ENCODE measurements at regions not wholly inside any gene's neighbourhood (a gene's known extent, or its start where the extent isn't known, plus 50 kb on each side); places are given as distances from the start of the nearest gene placed in this dataset.

DNA sequence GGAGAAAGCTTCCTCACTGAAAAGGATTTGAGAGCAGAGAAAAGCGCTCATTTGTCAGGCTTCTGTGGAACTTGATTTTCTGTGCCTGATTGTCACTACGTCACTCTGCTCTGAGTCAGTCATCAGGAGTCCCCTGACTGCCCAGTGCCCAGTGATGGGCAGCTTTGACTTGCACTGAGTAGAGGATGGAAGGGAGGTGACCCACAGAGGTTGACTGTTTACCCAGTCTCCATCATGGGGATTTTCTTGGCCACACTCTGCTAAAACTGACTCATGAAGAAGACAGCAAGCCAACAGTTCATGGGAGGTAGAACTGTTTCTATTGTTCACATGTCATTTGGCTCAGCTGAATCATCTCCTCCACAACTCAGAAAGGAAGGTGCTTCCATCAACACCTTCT lies 82.1 kb upstream of the DUSP10 start:
- Histone ChIP-seq H3K9ac (ENCODE audit: low read depth, low read length) (no peak overlapping the region), H3K27ac (ENCODE audit: low read length) (no peak overlapping the region), H3K79me2 (ENCODE audit: insufficient read depth, low read length) (no peaks in the 10 kb centered on the region), H3K9me3 (ENCODE audit: insufficient read depth, low read length, severe bottlenecking) (no peaks in the 10 kb centered on the region), H3K4me3 (ENCODE audit: low read depth in 1 of 2, low read length in 2 of 2) (no peak overlapping the region), H4K20me1 (ENCODE audit: insufficient read depth, low read length) (no peaks in the 10 kb centered on the region), H3K4me2 (ENCODE audit: insufficient read depth, low read length) (no peak overlapping the region), H3K27me3 (ENCODE audit: insufficient read depth, low read length, poor library complexity) (no peaks in the 10 kb centered on the region), H3K4me1 (ENCODE audit: insufficient read depth, low read length) (peaks cover 7% of the 10 kb centered on the region), H2AFZ (ENCODE audit: low read depth, low read length) (no peak overlapping the region), H3K36me3 (ENCODE audit: insufficient read depth, low read length) (no peaks in the 10 kb centered on the region)
- ATAC-seq (ENCODE audit: insufficient read depth, low read depth) (no peak), DNase-seq (no peak)
- TF ChIP-seq EZH2 (IDR thresholded peaks at IDR 0.05; ENCODE audit: borderline replicate concordance, low read depth, low read length, severe bottlenecking) = no peak
- TF ChIP-seq, protein P1, sequence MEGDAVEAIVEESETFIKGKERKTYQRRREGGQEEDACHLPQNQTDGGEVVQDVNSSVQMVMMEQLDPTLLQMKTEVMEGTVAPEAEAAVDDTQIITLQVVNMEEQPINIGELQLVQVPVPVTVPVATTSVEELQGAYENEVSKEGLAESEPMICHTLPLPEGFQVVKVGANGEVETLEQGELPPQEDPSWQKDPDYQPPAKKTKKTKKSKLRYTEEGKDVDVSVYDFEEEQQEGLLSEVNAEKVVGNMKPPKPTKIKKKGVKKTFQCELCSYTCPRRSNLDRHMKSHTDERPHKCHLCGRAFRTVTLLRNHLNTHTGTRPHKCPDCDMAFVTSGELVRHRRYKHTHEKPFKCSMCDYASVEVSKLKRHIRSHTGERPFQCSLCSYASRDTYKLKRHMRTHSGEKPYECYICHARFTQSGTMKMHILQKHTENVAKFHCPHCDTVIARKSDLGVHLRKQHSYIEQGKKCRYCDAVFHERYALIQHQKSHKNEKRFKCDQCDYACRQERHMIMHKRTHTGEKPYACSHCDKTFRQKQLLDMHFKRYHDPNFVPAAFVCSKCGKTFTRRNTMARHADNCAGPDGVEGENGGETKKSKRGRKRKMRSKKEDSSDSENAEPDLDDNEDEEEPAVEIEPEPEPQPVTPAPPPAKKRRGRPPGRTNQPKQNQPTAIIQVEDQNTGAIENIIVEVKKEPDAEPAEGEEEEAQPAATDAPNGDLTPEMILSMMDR (IDR thresholded peaks at IDR 0.05; ENCODE audit: borderline replicate concordance, extremely low read depth, low read length, poor library complexity, severe bottlenecking) = no peak

DNA sequence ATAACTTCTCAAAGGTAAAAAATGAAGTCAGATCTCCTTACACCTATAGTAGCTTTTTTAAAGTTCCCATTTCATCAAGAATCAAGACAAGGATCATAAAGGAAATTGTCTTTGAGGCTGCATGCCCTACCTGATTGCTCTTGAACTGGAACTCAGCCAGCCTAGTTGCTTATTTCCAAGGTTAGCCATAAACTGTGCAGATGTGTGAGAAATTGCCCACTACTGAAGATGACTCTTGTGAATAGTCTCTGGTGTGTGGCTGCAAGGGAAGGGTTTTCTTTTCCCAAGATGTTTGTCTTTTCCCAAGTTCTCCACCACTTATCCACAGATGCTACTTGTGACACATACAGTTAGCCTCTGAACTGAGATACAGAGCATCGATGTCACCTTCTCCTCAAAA lies 81.7 kb upstream of the DUSP10 start:
- no peaks in the 10 kb centered on the region for H3K79me2 ChIP-seq (ENCODE audit: insufficient read depth, low read length)
- no peak overlapping the region for H3K4me3 ChIP-seq (ENCODE audit: low read depth in 1 of 2, low read length in 2 of 2)
- no peak overlapping the region for H3K4me2 ChIP-seq (ENCODE audit: insufficient read depth, low read length)
- DNase-seq = no peak
- H3K9ac ChIP-seq (ENCODE audit: low read depth, low read length) = no peak overlapping the region
- no peaks in the 10 kb centered on the region for H3K27me3 ChIP-seq (ENCODE audit: insufficient read depth, low read length, poor library complexity)
- no peaks in the 10 kb centered on the region for H3K36me3 ChIP-seq (ENCODE audit: insufficient read depth, low read length)
- no peaks in the 10 kb centered on the region for H4K20me1 ChIP-seq (ENCODE audit: insufficient read depth, low read length)
- TF ChIP-seq EZH2 (IDR thresholded peaks at IDR 0.05; ENCODE audit: borderline replicate concordance, low read depth, low read length, severe bottlenecking) = no peak
- TF ChIP-seq, protein P1 (IDR thresholded peaks at IDR 0.05; ENCODE audit: borderline replicate concordance, extremely low read depth, low read length, poor library complexity, severe bottlenecking) = no peak
- H3K4me1 ChIP-seq (ENCODE audit: insufficient read depth, low read length) = peaks cover 7% of the 10 kb centered on the region
- no peak overlapping the region for H3K27ac ChIP-seq (ENCODE audit: low read length)
- no peaks in the 10 kb centered on the region for H3K9me3 ChIP-seq (ENCODE audit: insufficient read depth, low read length, severe bottlenecking)
- ATAC-seq (ENCODE audit: insufficient read depth, low read depth) = no peak
- H2AFZ ChIP-seq (ENCODE audit: low read depth, low read length) = no peak overlapping the region

DNA sequence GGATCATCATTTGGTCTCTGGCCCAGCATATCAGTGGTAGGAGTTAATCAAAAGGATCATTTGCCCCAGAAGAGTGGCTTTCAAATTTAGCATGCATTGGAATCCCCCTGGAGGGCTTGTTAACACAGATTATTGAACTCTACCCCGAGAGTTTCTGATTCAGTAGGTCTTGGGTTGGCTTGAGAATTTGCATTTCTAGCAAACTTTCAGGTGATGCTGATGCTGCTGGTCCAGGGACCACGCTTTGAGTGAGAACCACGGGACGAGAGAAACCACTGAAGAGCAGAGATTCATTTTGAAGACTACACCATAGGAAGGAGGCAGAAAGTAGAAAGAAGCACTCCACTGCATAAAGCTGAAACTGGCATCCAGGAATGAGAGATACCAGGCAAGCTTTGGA lies 81.3 kb upstream of the DUSP10 start:
- Histone ChIP-seq H3K9me3 (ENCODE audit: insufficient read depth, low read length, severe bottlenecking) (no peaks in the 10 kb centered on the region), H3K4me3 (ENCODE audit: low read depth in 1 of 2, low read length in 2 of 2) (no peak overlapping the region), H3K9ac (ENCODE audit: low read depth, low read length) (no peak overlapping the region), H3K36me3 (ENCODE audit: insufficient read depth, low read length) (no peaks in the 10 kb centered on the region), H3K4me2 (ENCODE audit: insufficient read depth, low read length) (no peak overlapping the region), H2AFZ (ENCODE audit: low read depth, low read length) (no peak overlapping the region), H3K4me1 (ENCODE audit: insufficient read depth, low read length) (peaks cover 7% of the 10 kb centered on the region), H4K20me1 (ENCODE audit: insufficient read depth, low read length) (no peaks in the 10 kb centered on the region), H3K27me3 (ENCODE audit: insufficient read depth, low read length, poor library complexity) (no peaks in the 10 kb centered on the region), H3K27ac (ENCODE audit: low read length) (no peak overlapping the region), H3K79me2 (ENCODE audit: insufficient read depth, low read length) (no peaks in the 10 kb centered on the region)
- ATAC-seq (ENCODE audit: insufficient read depth, low read depth) (no peak), DNase-seq (no peak)
- TF ChIP-seq, protein P1 (IDR thresholded peaks at IDR 0.05; ENCODE audit: borderline replicate concordance, extremely low read depth, low read length, poor library complexity, severe bottlenecking) = no peak
- TF ChIP-seq EZH2 (IDR thresholded peaks at IDR 0.05; ENCODE audit: borderline replicate concordance, low read depth, low read length, severe bottlenecking) = no peak

DNA sequence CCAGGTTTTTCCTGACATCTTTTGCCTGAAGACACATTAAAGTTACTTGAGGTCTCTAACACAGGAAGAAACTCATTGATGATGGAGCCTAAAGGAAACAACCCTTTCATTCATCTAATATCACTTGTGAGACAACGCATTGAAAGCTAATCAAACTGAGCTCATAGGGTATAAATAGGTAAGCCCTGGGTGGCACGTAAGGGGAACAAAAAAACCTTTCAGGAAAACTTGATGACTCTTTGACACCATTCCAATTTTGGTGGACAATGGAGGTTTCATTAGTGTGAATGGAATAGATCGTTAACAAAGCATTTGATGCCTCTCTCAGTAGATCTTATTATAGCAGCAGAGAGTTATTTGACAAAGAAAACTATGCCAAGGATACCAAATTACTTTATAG lies 80.7 kb upstream of the DUSP10 start:
- TF ChIP-seq EZH2 (IDR thresholded peaks at IDR 0.05; ENCODE audit: borderline replicate concordance, low read depth, low read length, severe bottlenecking) = no peak
- TF ChIP-seq, protein P1 (IDR thresholded peaks at IDR 0.05; ENCODE audit: borderline replicate concordance, extremely low read depth, low read length, poor library complexity, severe bottlenecking) = no peak
- DNase-seq = no peak
- Histone ChIP-seq H2AFZ (ENCODE audit: low read depth, low read length) (no peak overlapping the region), H3K27ac (ENCODE audit: low read length) (no peak overlapping the region), H3K4me1 (ENCODE audit: insufficient read depth, low read length) (peaks cover 7% of the 10 kb centered on the region), H3K4me3 (ENCODE audit: low read depth in 1 of 2, low read length in 2 of 2) (no peak overlapping the region), H3K79me2 (ENCODE audit: insufficient read depth, low read length) (no peaks in the 10 kb centered on the region), H3K36me3 (ENCODE audit: insufficient read depth, low read length) (no peaks in the 10 kb centered on the region), H3K9me3 (ENCODE audit: insufficient read depth, low read length, severe bottlenecking) (no peaks in the 10 kb centered on the region), H3K9ac (ENCODE audit: low read depth, low read length) (no peak overlapping the region), H3K27me3 (ENCODE audit: insufficient read depth, low read length, poor library complexity) (no peaks in the 10 kb centered on the region), H4K20me1 (ENCODE audit: insufficient read depth, low read length) (no peaks in the 10 kb centered on the region), H3K4me2 (ENCODE audit: insufficient read depth, low read length) (no peak overlapping the region)
- ATAC-seq (ENCODE audit: insufficient read depth, low read depth) = no peak

Data from DND-41 (cell line).